ELR (cell line): ENCODE measurements at regions not wholly inside any gene's neighbourhood (a gene's known extent, or its start where the extent isn't known, plus 50 kb on each side); places are given as distances from the start of the nearest gene placed in this dataset.
A peak's percentile ranks its signal among the peaks of the same experiment; 100 is the strongest.
"Not testable (repeated sequence)": the region's sequence is repeated elsewhere in the genome, so short reads cannot be mapped to it uniquely, and the experiment has no call there.

Source experiments
- DNase-seq: peaks from one replicate; pipeline ENCODE4 v3.0.0-alpha.2; 2015; ENCODE audit warnings: low read depth

- DNase-seq = no peak
These were observed 144.9 kb upstream of the MTPN start for GRCh38 chr7:136122026-136122425.

- no peak for DNase-seq
These were observed 140.4 kb upstream of the MTPN start for GRCh38 chr7:136117539-136117938.

- DNase-seq = no peak
These were observed 139.0 kb upstream of the MTPN start for GRCh38 chr7:136116186-136116585.

- DNase-seq = peak; percentile 56
These were observed 138.0 kb upstream of the MTPN start for GRCh38 chr7:136114966-136115762.

- not testable (repeated sequence) for DNase-seq
These were observed 137.3 kb upstream of the MTPN start for GRCh38 chr7:136114467-136114866.

- not testable (repeated sequence) for DNase-seq
These were observed 131.9 kb upstream of the MTPN start for GRCh38 chr7:136109037-136109436.

- DNase-seq = no peak
These were observed 128.0 kb upstream of the MTPN start for GRCh38 chr7:136105191-136105590.

- peak; percentile 14 for DNase-seq
These were observed 127.1 kb upstream of the MTPN start for GRCh38 chr7:136104269-136104603.

- no peak for DNase-seq
These were observed 126.5 kb upstream of the MTPN start for GRCh38 chr7:136103545-136104268.

- DNase-seq = no peak
These were observed 125.7 kb upstream of the MTPN start for GRCh38 chr7:136102881-136103280.

- DNase-seq = not testable (repeated sequence)
These were observed 115.6 kb upstream of the MTPN start for GRCh38 chr7:136092714-136093113.

GRCh38 chr7:136087881-136088280, 110.7 kb upstream of the MTPN start:
- no peak for DNase-seq

GRCh38 chr7:136086712-136087111, 109.6 kb upstream of the MTPN start:
- DNase-seq = peak; percentile 84

GRCh38 chr7:136079934-136080333, 102.8 kb upstream of the MTPN start:
- no peak for DNase-seq

- no peak for DNase-seq
These were observed 102.3 kb upstream of the MTPN start for GRCh38 chr7:136079478-136079892.

- DNase-seq = no peak
These were observed 101.9 kb upstream of the MTPN start for GRCh38 chr7:136079066-136079465.

- no peak for DNase-seq
These were observed 101.5 kb upstream of the MTPN start for GRCh38 chr7:136078630-136079029.

- no peak for DNase-seq
These were observed 99.8 kb upstream of the MTPN start for GRCh38 chr7:136076954-136077353.

- DNase-seq = no peak
These were observed 97.7 kb upstream of the MTPN start for GRCh38 chr7:136074843-136075242.

GRCh38 chr7:136072447-136072846, 95.3 kb upstream of the MTPN start:
- no peak for DNase-seq

- no peak for DNase-seq
These were observed 93.8 kb upstream of the MTPN start for GRCh38 chr7:136070736-136071505.

- DNase-seq = no peak
These were observed 92.8 kb upstream of the MTPN start for GRCh38 chr7:136069840-136070529.
